ENCODE measurements at regions not wholly inside any gene's neighbourhood (a gene's known extent, or its start where the extent isn't known, plus 50 kb on each side); places are given as distances from the start of the nearest gene placed in this dataset.

GRCh38 chr11:26027887-26028286, 304.0 kb upstream of the ANO3 start:
- H3K27ac ChIP-seq (ENCODE audit: low read depth, low read length, poor library complexity, severe bottlenecking) = no peak overlapping the region
- no TSS peak for BruUV-seq (replicated peaks)
- CTCF ChIA-PET = no interaction called here

GRCh38 chr11:26028393-26028911, 303.5 kb upstream of the ANO3 start:
- no peaks in the 10 kb centered on the region for H3K27me3 ChIP-seq (replicated peaks; ENCODE audit: insufficient read depth, low read depth, low read length, poor library complexity)
- no peak for DNase-seq (ENCODE audit: low spot score)
- H3K27ac ChIP-seq (ENCODE audit: low read depth, low read length, poor library complexity, severe bottlenecking) = no peak overlapping the region
- no peaks in the 10 kb centered on the region for H3K36me3 ChIP-seq (ENCODE audit: insufficient read depth, low read length, poor library complexity, severe bottlenecking)
- TF ChIP-seq CTCF (conservative IDR thresholded peaks at IDR 0.05; ENCODE audit: low read depth, low read length) (no peak), EZH2 (IDR thresholded peaks at IDR 0.05; ENCODE audit: borderline replicate concordance, low read depth, low read length, poor library complexity, severe bottlenecking) (no peak)
- ChIA-PET POLR2A (ENCODE audit: low non-redundant PET) (no interaction called here), CTCF (no interaction called here)
- no peaks in the 10 kb centered on the region for H3K4me1 ChIP-seq (ENCODE audit: insufficient read depth, low read length, poor library complexity, severe bottlenecking)
- no peak overlapping the region for H3K4me3 ChIP-seq (ENCODE audit: low read depth, low read length, poor library complexity, severe bottlenecking)
- intact Hi-C loops (cut with micrococcal nuclease; ENCODE audit: unreplicated experiment) = no loop called here
- no TSS peak for BruUV-seq (replicated peaks)
- no peaks in the 10 kb centered on the region for H3K9me3 ChIP-seq (ENCODE audit: low read depth, low read length, poor library complexity, severe bottlenecking)

More at GRCh38 chr11:26027887-26028286, 304.0 kb upstream of the ANO3 start:
- no peaks in the 10 kb centered on the region for H3K4me1 ChIP-seq (ENCODE audit: insufficient read depth, low read length, poor library complexity, severe bottlenecking)
- no peaks in the 10 kb centered on the region for H3K36me3 ChIP-seq (ENCODE audit: insufficient read depth, low read length, poor library complexity, severe bottlenecking)
- no peak overlapping the region for H3K4me3 ChIP-seq (ENCODE audit: low read depth, low read length, poor library complexity, severe bottlenecking)
- TF ChIP-seq CTCF (conservative IDR thresholded peaks at IDR 0.05; ENCODE audit: low read depth, low read length) (no peak), EZH2 (IDR thresholded peaks at IDR 0.05; ENCODE audit: borderline replicate concordance, low read depth, low read length, poor library complexity, severe bottlenecking) (no peak)
- no peaks in the 10 kb centered on the region for H3K9me3 ChIP-seq (ENCODE audit: low read depth, low read length, poor library complexity, severe bottlenecking)
- no peak for DNase-seq (ENCODE audit: low spot score)
- H3K27me3 ChIP-seq (replicated peaks; ENCODE audit: insufficient read depth, low read depth, low read length, poor library complexity) = no peaks in the 10 kb centered on the region
- POLR2A ChIA-PET (ENCODE audit: low non-redundant PET) = no interaction called here
- intact Hi-C loops (cut with micrococcal nuclease; ENCODE audit: unreplicated experiment) = no loop called here

GRCh38 chr11:26030399-26030798, 301.5 kb upstream of the ANO3 start:
- ChIA-PET POLR2A (ENCODE audit: low non-redundant PET) (no interaction called here), CTCF (no interaction called here)
- no peaks in the 10 kb centered on the region for H3K9me3 ChIP-seq (ENCODE audit: low read depth, low read length, poor library complexity, severe bottlenecking)
- no peak overlapping the region for H3K4me3 ChIP-seq (ENCODE audit: low read depth, low read length, poor library complexity, severe bottlenecking)
- no peak overlapping the region for H3K27ac ChIP-seq (ENCODE audit: low read depth, low read length, poor library complexity, severe bottlenecking)
- DNase-seq (ENCODE audit: low spot score) = no peak
- TF ChIP-seq CTCF (conservative IDR thresholded peaks at IDR 0.05; ENCODE audit: low read depth, low read length) (no peak), EZH2 (IDR thresholded peaks at IDR 0.05; ENCODE audit: borderline replicate concordance, low read depth, low read length, poor library complexity, severe bottlenecking) (no peak)
- H3K4me1 ChIP-seq (ENCODE audit: insufficient read depth, low read length, poor library complexity, severe bottlenecking) = no peaks in the 10 kb centered on the region
- H3K27me3 ChIP-seq (replicated peaks; ENCODE audit: insufficient read depth, low read depth, low read length, poor library complexity) = no peaks in the 10 kb centered on the region
- no peaks in the 10 kb centered on the region for H3K36me3 ChIP-seq (ENCODE audit: insufficient read depth, low read length, poor library complexity, severe bottlenecking)
- BruUV-seq (replicated peaks) = no TSS peak
- intact Hi-C loops (cut with micrococcal nuclease; ENCODE audit: unreplicated experiment) = no loop called here
